Suprapubic skin (tissue), 4 donors: ENCODE measurements at regions not wholly inside any gene's neighbourhood (a gene's known extent, or its start where the extent isn't known, plus 50 kb on each side); places are given as distances from the start of the nearest gene placed in this dataset.

Experiments
- DNase-seq, 2 donors: peaks; one replicate each; pipeline ENCODE4 v3.0.0-alpha.2; 2019; ENCODE audit warnings: low spot score in 2 of 2
- H3K27ac ChIP-seq: fragments of 200-600 bp; sonication (generic); one replicate; pipeline ENCODE4 v1.5.1; 2019
- H3K27me3 ChIP-seq: fragments of 200-600 bp; sonication (generic); one replicate; pipeline ENCODE4 v1.5.1; 2019
- H3K36me3 ChIP-seq: fragments of 200-600 bp; sonication (generic); one replicate; pipeline ENCODE4 v1.5.1; 2019
- H3K4me1 ChIP-seq: fragments of 200-600 bp; sonication (generic); one replicate; pipeline ENCODE4 v1.5.1; 2019
- H3K4me3 ChIP-seq: fragments of 200-600 bp; sonication (generic); one replicate; pipeline ENCODE4 v1.5.1; 2019; ENCODE audit warnings: mild to moderate bottlenecking
- H3K9me3 ChIP-seq: fragments of 200-600 bp; sonication (generic); one replicate; pipeline ENCODE4 v1.5.1; 2019
- CTCF ChIP-seq, 2 donors: fragments of 200-600 bp in 1 of 2; fragments of 450-650 bp in 1 of 2; sonication (generic) in 1 of 2; IDR thresholded peaks; one replicate each; pipeline ENCODE4 v1.5.1; 2016 to 2019; ENCODE audit warnings: antibody characterized with exemption in 2 of 2, mild to moderate bottlenecking in 1 of 2, moderate library complexity in 1 of 2
- EP300 ChIP-seq: sonication (generic); formaldehyde crosslinking; IDR thresholded peaks from one replicate; pipeline ENCODE4 v1.6.1; 2017; ENCODE audit warnings: antibody characterized with exemption
- POLR2A ChIP-seq, 2 donors: fragments of 450-650 bp; IDR thresholded peaks; one replicate each; pipeline ENCODE4 v1.6.1; 2017; ENCODE audit warnings: antibody characterized with exemption in 2 of 2, mild to moderate bottlenecking in 2 of 2, moderate library complexity in 2 of 2
- POLR2AphosphoS5 ChIP-seq, 3 donors: sonication (generic); formaldehyde crosslinking; IDR thresholded peaks; one replicate each; pipeline ENCODE4 v1.6.1; 2017; ENCODE audit warnings: antibody characterized with exemption in 3 of 3
- WGBS: methylation state at CpG from one replicate; pipeline ENCODE4 v1.1.5; 2018; 5-methylcytosine and 5-hydroxymethylcytosine counted together

GRCh38 chr6:169052462-169052861 lies 201.2 kb downstream of the THBS2 start:
- no peaks in the 10 kb centered on the region for H3K9me3 ChIP-seq
- DNase-seq: no peak
- no peaks in the 10 kb centered on the region for H3K36me3 ChIP-seq
- TF ChIP-seq POLR2A (IDR thresholded peaks at IDR 0.05): no peak
- TF ChIP-seq EP300: no peak
- H3K27me3 ChIP-seq: no peaks in the 10 kb centered on the region
- H3K4me3 ChIP-seq: no peak overlapping the region
- H3K27ac ChIP-seq: no peak overlapping the region
- no peaks in the 10 kb centered on the region for H3K4me1 ChIP-seq

GRCh38 chr6:169051371-169051770 lies 202.3 kb downstream of the THBS2 start:
- Histone ChIP-seq H3K27me3 (no peaks in the 10 kb centered on the region), H3K4me3 (no peak overlapping the region), H3K36me3 (no peaks in the 10 kb centered on the region), H3K27ac (no peak overlapping the region), H3K4me1 (no peaks in the 10 kb centered on the region), H3K9me3 (no peaks in the 10 kb centered on the region)
- DNase-seq: no peak
- WGBS: 75% methylated on average over 1 of the region's 1 CpG
- TF ChIP-seq CTCF (IDR thresholded peaks at IDR 0.05) (no peak), POLR2AphosphoS5 (IDR thresholded peaks at IDR 0.05) (no peak), POLR2A (IDR thresholded peaks at IDR 0.05) (no peak), EP300 (no peak)

GRCh38 chr6:169048865-169049205 lies 204.8 kb downstream of the THBS2 start:
- H3K9me3 ChIP-seq: no peaks in the 10 kb centered on the region
- H3K4me1 ChIP-seq: peaks cover 3% of the 10 kb centered on the region
- no peaks in the 10 kb centered on the region for H3K27me3 ChIP-seq
- DNase-seq: no peak
- H3K4me3 ChIP-seq: no peak overlapping the region
- no peaks in the 10 kb centered on the region for H3K36me3 ChIP-seq
- 74% methylated on average over 11 of the region's 11 CpGs for whole genome bisulfite sequencing
- TF ChIP-seq EP300: no peak
- no peak for TF ChIP-seq POLR2AphosphoS5 (IDR thresholded peaks at IDR 0.05)
- no peak for TF ChIP-seq CTCF (IDR thresholded peaks at IDR 0.05)
- TF ChIP-seq POLR2A (IDR thresholded peaks at IDR 0.05): no peak
- no peak overlapping the region for H3K27ac ChIP-seq

- TF ChIP-seq CTCF (IDR thresholded peaks at IDR 0.05) (no peak), POLR2A (IDR thresholded peaks at IDR 0.05) (no peak), POLR2AphosphoS5 (IDR thresholded peaks at IDR 0.05) (no peak), EP300 (no peak)
These were observed 205.3 kb downstream of the THBS2 start for GRCh38 chr6:169048185-169048864.

GRCh38 chr6:169047345-169047744 lies 206.3 kb downstream of the THBS2 start:
- Histone ChIP-seq H3K4me1 (peaks cover 3% of the 10 kb centered on the region), H3K9me3 (no peaks in the 10 kb centered on the region)
- WGBS: 91% methylated on average over 6 of the region's 6 CpGs

More at GRCh38 chr6:169048185-169048864, 205.3 kb downstream of the THBS2 start:
- Histone ChIP-seq H3K9me3 (no peaks in the 10 kb centered on the region), H3K27ac (no peak overlapping the region), H3K36me3 (no peaks in the 10 kb centered on the region), H3K4me3 (no peak overlapping the region), H3K27me3 (no peaks in the 10 kb centered on the region), H3K4me1 (peaks cover 3% of the 10 kb centered on the region)
- 92% methylated on average over 18 of the region's 18 CpGs for WGBS
- no peak for DNase-seq

More at GRCh38 chr6:169047345-169047744, 206.3 kb downstream of the THBS2 start:
- H3K27me3 ChIP-seq: no peaks in the 10 kb centered on the region
- TF ChIP-seq EP300: no peak
- TF ChIP-seq POLR2A (IDR thresholded peaks at IDR 0.05): no peak
- TF ChIP-seq CTCF (IDR thresholded peaks at IDR 0.05): no peak
- no peak for TF ChIP-seq POLR2AphosphoS5 (IDR thresholded peaks at IDR 0.05)
- no peaks in the 10 kb centered on the region for H3K36me3 ChIP-seq
- no peak for DNase-seq
- H3K4me3 ChIP-seq: no peak overlapping the region
- no peak overlapping the region for H3K27ac ChIP-seq
